Adrenal gland (tissue), 9 donors: ENCODE measurements at regions not wholly inside any gene's neighbourhood (a gene's known extent, or its start where the extent isn't known, plus 50 kb on each side); places are given as distances from the start of the nearest gene placed in this dataset.

Source experiments
- DNase-seq, 7 donors: peaks; one replicate each; pipeline ENCODE4 v3.0.0-alpha.2; 2019 to 2020
- H3K27ac ChIP-seq, 5 donors: fragments of 200-600 bp; sonication (generic) in 4 of 5; 1 replicate in 3 of 5; 2 replicates in 2 of 5; pipeline versions ENCODE4 v1.5.1 to v1.8.0; 2016 to 2020; ENCODE audit warnings: mild to moderate bottlenecking in 1 of 5
- H3K27me3 ChIP-seq: fragments of 200-600 bp; 2 replicates; pipeline ENCODE4 v1.8.0; 2021
- H3K36me3 ChIP-seq, 2 donors: fragments of 200-600 bp; replicated peaks in 1 of 2; 1 replicate in 1 of 2; 2 replicates in 1 of 2; pipeline versions ENCODE4 v1.5.1 to v1.8.0; 2018 to 2022
- H3K4me1 ChIP-seq, 2 donors: fragments of 200-600 bp; replicated peaks in 1 of 2; 1 replicate in 1 of 2; 2 replicates in 1 of 2; pipeline versions ENCODE4 v1.5.1 to v1.8.0; 2018 to 2021
- H3K4me3 ChIP-seq, 4 donors: fragments of 200-600 bp; sonication (generic) in 3 of 4; one replicate each; pipeline ENCODE4 v1.5.1; 2016 to 2018
- H3K9me3 ChIP-seq, 3 donors: fragments of 200-600 bp; sonication (generic) in 1 of 3; replicated peaks in 1 of 3; 1 replicate in 2 of 3; 2 replicates in 1 of 3; pipeline versions ENCODE4 v1.5.1 to v1.8.0; 2016 to 2021
- POLR2A ChIP-seq, 2 donors: fragments of 450-650 bp; IDR thresholded peaks; one replicate each; pipeline ENCODE4 v1.6.1; 2017; ENCODE audit warnings: antibody characterized with exemption in 2 of 2, mild to moderate bottlenecking in 2 of 2, moderate library complexity in 1 of 2
- WGBS, 4 donors: extraction: QIAGEN DNeasy Blood & Tissue Kit in 2 of 4; methylation state at CpG; one replicate each; pipeline versions ENCODE4 v1.1.5 to v1.1.7; 2013 to 2017; 5-methylcytosine and 5-hydroxymethylcytosine counted together
- intact Hi-C, 2 donors: fragments of 100-400 bp; cut with DNase I; formaldehyde crosslinking; loops; one replicate each; pipeline versions ENCODE4 v1.14.1 to v1.15.0; 2022 to 2023
- TF ChIP-seq, protein P1 (sequence below), 6 experiments: fragments of 450-650 bp in 4 of 6; fragments of 200-600 bp in 2 of 6; sonication (generic) in 1 of 6; IDR thresholded peaks; 1 replicate in 5 of 6; 2 replicates in 1 of 6; pipeline versions ENCODE4 v1.5.1 to v1.8.0; 2016 to 2021; ENCODE audit warnings: antibody characterized with exemption in 6 of 6, mild to moderate bottlenecking in 2 of 6, moderate library complexity in 1 of 6
- donor health status: healthy with polysubstance abuse.
- donor health status: Bipolar disorder and iron deficiency.
- donor health status: DM: yes; HTN: yes; CAD: no.
- donor health status: DM: no; HTN: no; CAD: no.
- donor health status: DM: no; HTN: no; CAD: no.

GRCh38 chr5:30867711-30868110 is 325.8 kb upstream of the CDH6 start:
- no peaks in the 10 kb centered on the region for H3K27me3 ChIP-seq
- no peaks in the 10 kb centered on the region for H3K36me3 ChIP-seq
- intact Hi-C loops = no loop called here
- DNase-seq = no peak
- no peak overlapping the region for H3K4me3 ChIP-seq
- H3K4me1 ChIP-seq = no peaks in the 10 kb centered on the region
- TF ChIP-seq, protein P1, sequence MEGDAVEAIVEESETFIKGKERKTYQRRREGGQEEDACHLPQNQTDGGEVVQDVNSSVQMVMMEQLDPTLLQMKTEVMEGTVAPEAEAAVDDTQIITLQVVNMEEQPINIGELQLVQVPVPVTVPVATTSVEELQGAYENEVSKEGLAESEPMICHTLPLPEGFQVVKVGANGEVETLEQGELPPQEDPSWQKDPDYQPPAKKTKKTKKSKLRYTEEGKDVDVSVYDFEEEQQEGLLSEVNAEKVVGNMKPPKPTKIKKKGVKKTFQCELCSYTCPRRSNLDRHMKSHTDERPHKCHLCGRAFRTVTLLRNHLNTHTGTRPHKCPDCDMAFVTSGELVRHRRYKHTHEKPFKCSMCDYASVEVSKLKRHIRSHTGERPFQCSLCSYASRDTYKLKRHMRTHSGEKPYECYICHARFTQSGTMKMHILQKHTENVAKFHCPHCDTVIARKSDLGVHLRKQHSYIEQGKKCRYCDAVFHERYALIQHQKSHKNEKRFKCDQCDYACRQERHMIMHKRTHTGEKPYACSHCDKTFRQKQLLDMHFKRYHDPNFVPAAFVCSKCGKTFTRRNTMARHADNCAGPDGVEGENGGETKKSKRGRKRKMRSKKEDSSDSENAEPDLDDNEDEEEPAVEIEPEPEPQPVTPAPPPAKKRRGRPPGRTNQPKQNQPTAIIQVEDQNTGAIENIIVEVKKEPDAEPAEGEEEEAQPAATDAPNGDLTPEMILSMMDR (IDR thresholded peaks at IDR 0.05) = no peak
- no peak for TF ChIP-seq POLR2A (IDR thresholded peaks at IDR 0.05)
- no peak overlapping the region for H3K27ac ChIP-seq
- H3K9me3 ChIP-seq = no peaks in the 10 kb centered on the region

- Histone ChIP-seq H3K27me3 (no peaks in the 10 kb centered on the region), H3K9me3 (no peaks in the 10 kb centered on the region), H3K27ac (no peak overlapping the region), H3K36me3 (no peaks in the 10 kb centered on the region), H3K4me1 (no peaks in the 10 kb centered on the region), H3K4me3 (no peak overlapping the region)
- 69 to 75% (median 71%) methylated on average over 8 of the region's 8 CpGs for WGBS, 4 donors
- intact Hi-C loops = no loop called here
- no peak for DNase-seq
- TF ChIP-seq, protein P1 (IDR thresholded peaks at IDR 0.05) = no peak
- TF ChIP-seq POLR2A (IDR thresholded peaks at IDR 0.05) = no peak
Measured at GRCh38 chr5:30866142-30866541, 327.3 kb upstream of the CDH6 start.

- H3K27me3 ChIP-seq = no peaks in the 10 kb centered on the region
- H3K27ac ChIP-seq = no peak overlapping the region
- H3K4me1 ChIP-seq = no peaks in the 10 kb centered on the region
- TF ChIP-seq, protein P1 (IDR thresholded peaks at IDR 0.05) = no peak
- TF ChIP-seq POLR2A (IDR thresholded peaks at IDR 0.05) = no peak
- intact Hi-C loops = no loop called here
- H3K36me3 ChIP-seq = no peaks in the 10 kb centered on the region
- DNase-seq = no peak
- no peaks in the 10 kb centered on the region for H3K9me3 ChIP-seq
- WGBS, 4 donors = 74 to 90% (median 79%) methylated on average over 3 of the region's 3 CpGs
- no peak overlapping the region for H3K4me3 ChIP-seq
Measured at GRCh38 chr5:30856242-30856641, 337.2 kb upstream of the CDH6 start.

DNA sequence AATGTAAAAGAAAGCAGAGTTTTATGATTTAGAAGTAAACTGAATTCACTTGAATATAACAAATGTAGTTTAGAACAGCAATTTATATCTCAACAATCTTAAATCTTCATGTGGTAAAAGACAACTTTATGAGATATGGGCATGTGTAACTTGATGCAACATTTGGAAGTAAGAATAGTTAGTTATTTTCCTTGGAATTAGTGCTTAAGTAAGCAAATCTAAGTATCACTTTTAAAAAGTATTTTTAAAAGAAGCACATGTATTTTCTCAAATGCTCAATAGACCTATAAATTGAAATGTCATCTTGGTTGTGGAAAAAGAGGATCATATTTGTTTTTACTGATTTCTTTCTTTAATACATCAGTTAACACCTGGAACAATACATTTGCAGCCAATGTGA is 340.3 kb upstream of the CDH6 start:
- intact Hi-C loops = no loop called here
- TF ChIP-seq POLR2A (IDR thresholded peaks at IDR 0.05) = no peak
- TF ChIP-seq, protein P1 (IDR thresholded peaks at IDR 0.05) = no peak
- Histone ChIP-seq H3K27ac (no peak overlapping the region), H3K27me3 (no peaks in the 10 kb centered on the region), H3K9me3 (no peaks in the 10 kb centered on the region), H3K4me1 (no peaks in the 10 kb centered on the region), H3K4me3 (no peak overlapping the region), H3K36me3 (no peaks in the 10 kb centered on the region)
- no peak for DNase-seq
